H1 (cell line): ENCODE measurements at regions not wholly inside any gene's neighbourhood (a gene's known extent, or its start where the extent isn't known, plus 50 kb on each side); places are given as distances from the start of the nearest gene placed in this dataset.

Source experiments
- TF ChIP-seq, protein P1 (sequence below): fragments of 300-600 bp; sonication (generic); IDR thresholded peaks from 2 replicates; pipeline ENCODE4 v1.7.1; 2012; ENCODE audit warnings: low read length, moderate library complexity, mild to moderate bottlenecking, inconsistent platforms; ENCODE audit not compliant: insufficient replicate concordance

DNA sequence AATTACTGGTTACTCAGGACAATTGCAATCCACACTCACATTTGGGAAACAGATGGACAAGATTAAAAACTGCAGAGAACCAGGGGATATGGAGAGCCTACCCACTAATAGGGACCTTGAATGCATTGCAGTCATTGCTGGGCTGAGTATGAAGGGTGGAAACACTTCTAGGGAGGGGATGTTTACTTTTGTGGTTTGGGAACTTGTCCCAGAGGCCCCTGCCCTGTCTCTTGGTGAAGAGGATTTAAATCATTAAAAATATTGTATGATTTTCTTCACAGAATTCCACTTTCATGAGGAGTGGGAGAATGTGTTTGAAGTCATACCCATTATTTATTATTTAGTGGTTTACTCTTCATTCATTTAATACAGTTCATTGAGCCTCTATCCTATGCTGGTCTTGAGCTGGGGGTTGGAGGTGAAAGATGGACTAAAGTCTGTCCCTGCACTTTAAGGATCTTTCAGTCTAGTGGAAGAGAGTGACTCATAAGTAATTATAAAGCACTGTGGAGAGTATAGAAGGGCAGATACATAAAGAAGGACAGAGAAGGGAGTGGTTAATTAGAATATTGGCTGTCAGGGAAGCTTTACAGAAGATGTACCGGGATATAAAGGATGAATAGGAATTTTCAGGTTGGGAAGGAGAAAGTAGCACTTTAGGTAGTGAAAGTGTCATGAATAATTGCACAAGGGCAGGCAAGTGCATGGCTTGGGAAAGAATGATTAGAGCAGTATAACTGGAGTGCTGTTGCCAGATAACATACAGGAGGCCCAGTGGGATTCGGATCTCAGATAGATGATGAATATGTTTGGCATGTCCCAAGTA is 313.4 kb downstream of the LPIN1 start (continued):
- TF ChIP-seq, protein P1, sequence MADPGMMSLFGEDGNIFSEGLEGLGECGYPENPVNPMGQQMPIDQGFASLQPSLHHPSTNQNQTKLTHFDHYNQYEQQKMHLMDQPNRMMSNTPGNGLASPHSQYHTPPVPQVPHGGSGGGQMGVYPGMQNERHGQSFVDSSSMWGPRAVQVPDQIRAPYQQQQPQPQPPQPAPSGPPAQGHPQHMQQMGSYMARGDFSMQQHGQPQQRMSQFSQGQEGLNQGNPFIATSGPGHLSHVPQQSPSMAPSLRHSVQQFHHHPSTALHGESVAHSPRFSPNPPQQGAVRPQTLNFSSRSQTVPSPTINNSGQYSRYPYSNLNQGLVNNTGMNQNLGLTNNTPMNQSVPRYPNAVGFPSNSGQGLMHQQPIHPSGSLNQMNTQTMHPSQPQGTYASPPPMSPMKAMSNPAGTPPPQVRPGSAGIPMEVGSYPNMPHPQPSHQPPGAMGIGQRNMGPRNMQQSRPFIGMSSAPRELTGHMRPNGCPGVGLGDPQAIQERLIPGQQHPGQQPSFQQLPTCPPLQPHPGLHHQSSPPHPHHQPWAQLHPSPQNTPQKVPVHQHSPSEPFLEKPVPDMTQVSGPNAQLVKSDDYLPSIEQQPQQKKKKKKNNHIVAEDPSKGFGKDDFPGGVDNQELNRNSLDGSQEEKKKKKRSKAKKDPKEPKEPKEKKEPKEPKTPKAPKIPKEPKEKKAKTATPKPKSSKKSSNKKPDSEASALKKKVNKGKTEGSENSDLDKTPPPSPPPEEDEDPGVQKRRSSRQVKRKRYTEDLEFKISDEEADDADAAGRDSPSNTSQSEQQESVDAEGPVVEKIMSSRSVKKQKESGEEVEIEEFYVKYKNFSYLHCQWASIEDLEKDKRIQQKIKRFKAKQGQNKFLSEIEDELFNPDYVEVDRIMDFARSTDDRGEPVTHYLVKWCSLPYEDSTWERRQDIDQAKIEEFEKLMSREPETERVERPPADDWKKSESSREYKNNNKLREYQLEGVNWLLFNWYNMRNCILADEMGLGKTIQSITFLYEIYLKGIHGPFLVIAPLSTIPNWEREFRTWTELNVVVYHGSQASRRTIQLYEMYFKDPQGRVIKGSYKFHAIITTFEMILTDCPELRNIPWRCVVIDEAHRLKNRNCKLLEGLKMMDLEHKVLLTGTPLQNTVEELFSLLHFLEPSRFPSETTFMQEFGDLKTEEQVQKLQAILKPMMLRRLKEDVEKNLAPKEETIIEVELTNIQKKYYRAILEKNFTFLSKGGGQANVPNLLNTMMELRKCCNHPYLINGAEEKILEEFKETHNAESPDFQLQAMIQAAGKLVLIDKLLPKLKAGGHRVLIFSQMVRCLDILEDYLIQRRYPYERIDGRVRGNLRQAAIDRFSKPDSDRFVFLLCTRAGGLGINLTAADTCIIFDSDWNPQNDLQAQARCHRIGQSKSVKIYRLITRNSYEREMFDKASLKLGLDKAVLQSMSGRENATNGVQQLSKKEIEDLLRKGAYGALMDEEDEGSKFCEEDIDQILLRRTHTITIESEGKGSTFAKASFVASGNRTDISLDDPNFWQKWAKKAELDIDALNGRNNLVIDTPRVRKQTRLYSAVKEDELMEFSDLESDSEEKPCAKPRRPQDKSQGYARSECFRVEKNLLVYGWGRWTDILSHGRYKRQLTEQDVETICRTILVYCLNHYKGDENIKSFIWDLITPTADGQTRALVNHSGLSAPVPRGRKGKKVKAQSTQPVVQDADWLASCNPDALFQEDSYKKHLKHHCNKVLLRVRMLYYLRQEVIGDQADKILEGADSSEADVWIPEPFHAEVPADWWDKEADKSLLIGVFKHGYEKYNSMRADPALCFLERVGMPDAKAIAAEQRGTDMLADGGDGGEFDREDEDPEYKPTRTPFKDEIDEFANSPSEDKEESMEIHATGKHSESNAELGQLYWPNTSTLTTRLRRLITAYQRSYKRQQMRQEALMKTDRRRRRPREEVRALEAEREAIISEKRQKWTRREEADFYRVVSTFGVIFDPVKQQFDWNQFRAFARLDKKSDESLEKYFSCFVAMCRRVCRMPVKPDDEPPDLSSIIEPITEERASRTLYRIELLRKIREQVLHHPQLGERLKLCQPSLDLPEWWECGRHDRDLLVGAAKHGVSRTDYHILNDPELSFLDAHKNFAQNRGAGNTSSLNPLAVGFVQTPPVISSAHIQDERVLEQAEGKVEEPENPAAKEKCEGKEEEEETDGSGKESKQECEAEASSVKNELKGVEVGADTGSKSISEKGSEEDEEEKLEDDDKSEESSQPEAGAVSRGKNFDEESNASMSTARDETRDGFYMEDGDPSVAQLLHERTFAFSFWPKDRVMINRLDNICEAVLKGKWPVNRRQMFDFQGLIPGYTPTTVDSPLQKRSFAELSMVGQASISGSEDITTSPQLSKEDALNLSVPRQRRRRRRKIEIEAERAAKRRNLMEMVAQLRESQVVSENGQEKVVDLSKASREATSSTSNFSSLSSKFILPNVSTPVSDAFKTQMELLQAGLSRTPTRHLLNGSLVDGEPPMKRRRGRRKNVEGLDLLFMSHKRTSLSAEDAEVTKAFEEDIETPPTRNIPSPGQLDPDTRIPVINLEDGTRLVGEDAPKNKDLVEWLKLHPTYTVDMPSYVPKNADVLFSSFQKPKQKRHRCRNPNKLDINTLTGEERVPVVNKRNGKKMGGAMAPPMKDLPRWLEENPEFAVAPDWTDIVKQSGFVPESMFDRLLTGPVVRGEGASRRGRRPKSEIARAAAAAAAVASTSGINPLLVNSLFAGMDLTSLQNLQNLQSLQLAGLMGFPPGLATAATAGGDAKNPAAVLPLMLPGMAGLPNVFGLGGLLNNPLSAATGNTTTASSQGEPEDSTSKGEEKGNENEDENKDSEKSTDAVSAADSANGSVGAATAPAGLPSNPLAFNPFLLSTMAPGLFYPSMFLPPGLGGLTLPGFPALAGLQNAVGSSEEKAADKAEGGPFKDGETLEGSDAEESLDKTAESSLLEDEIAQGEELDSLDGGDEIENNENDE: no peak
